Osteocyte (in vitro differentiated cells): ENCODE measurements at regions not wholly inside any gene's neighbourhood (a gene's known extent, or its start where the extent isn't known, plus 50 kb on each side); places are given as distances from the start of the nearest gene placed in this dataset.

Experiments
- DNase-seq: peaks from one replicate; pipeline ENCODE4 v3.0.0; 2021; ENCODE audit warnings: mixed read lengths; ENCODE audit not compliant: unreplicated experiment; ENCODE audit errors: extremely low spot score
- H3K27ac Mint-ChIP-seq: one replicate; pipeline ENCODE4 v1.8.0; 2021; ENCODE audit warnings: mild to moderate bottlenecking, mixed read lengths; ENCODE audit not compliant: unreplicated experiment
- H3K27me3 Mint-ChIP-seq: one replicate; pipeline ENCODE4 v1.8.0; 2021; ENCODE audit warnings: mixed read lengths; ENCODE audit not compliant: unreplicated experiment
- H3K36me3 Mint-ChIP-seq: one replicate; pipeline ENCODE4 v1.8.0; 2021; ENCODE audit warnings: mixed read lengths; ENCODE audit not compliant: unreplicated experiment
- H3K4me1 Mint-ChIP-seq: one replicate; pipeline ENCODE4 v1.8.0; 2021; ENCODE audit warnings: mixed read lengths; ENCODE audit not compliant: unreplicated experiment
- H3K4me3 Mint-ChIP-seq: one replicate; pipeline ENCODE4 v1.8.0; 2021; ENCODE audit warnings: mild to moderate bottlenecking, moderate library complexity, mixed read lengths; ENCODE audit not compliant: unreplicated experiment
- H3K9me3 Mint-ChIP-seq: one replicate; pipeline ENCODE4 v1.8.0; 2021; ENCODE audit warnings: mixed read lengths; ENCODE audit not compliant: unreplicated experiment
- CTCF ChIP-seq: fragments of 200-600 bp; sonication (generic); IDR thresholded peaks from 2 replicates; pipeline ENCODE4 v1.5.0; 2021; ENCODE audit warnings: antibody characterized with exemption, mild to moderate bottlenecking, moderate library complexity

- Mint-ChIP-seq H3K9me3 (no peaks in the 10 kb centered on the region), H3K36me3 (no peaks in the 10 kb centered on the region), H3K4me1 (peaks cover 35% of the 10 kb centered on the region), H3K4me3 (no peak overlapping the region), H3K27me3 (no peaks in the 10 kb centered on the region), H3K27ac (no peak overlapping the region)
- DNase-seq, result no peak
- no peak for TF ChIP-seq CTCF
Observed at GRCh38 chr2:217517402-217517801, 485.4 kb downstream of the TNS1 start.

GRCh38 chr2:217515615-217516309 is 487.0 kb downstream of the TNS1 start:
- no peak for TF ChIP-seq CTCF
- H3K9me3 Mint-ChIP-seq, result no peaks in the 10 kb centered on the region
- no peak for DNase-seq
- H3K36me3 Mint-ChIP-seq, result no peaks in the 10 kb centered on the region
- peaks cover 39% of the 10 kb centered on the region for H3K4me1 Mint-ChIP-seq
- no peak overlapping the region for H3K27ac Mint-ChIP-seq
- H3K27me3 Mint-ChIP-seq, result no peaks in the 10 kb centered on the region
- no peak overlapping the region for H3K4me3 Mint-ChIP-seq

GRCh38 chr2:217513258-217513657 is 489.5 kb downstream of the TNS1 start:
- DNase-seq, result no peak
- H3K27ac Mint-ChIP-seq, result peak overlapping the region; percentile 2
- H3K9me3 Mint-ChIP-seq, result no peaks in the 10 kb centered on the region
- H3K4me1 Mint-ChIP-seq, result peaks cover 43% of the 10 kb centered on the region
- TF ChIP-seq CTCF, result no peak
- H3K27me3 Mint-ChIP-seq, result no peaks in the 10 kb centered on the region
- no peaks in the 10 kb centered on the region for H3K36me3 Mint-ChIP-seq
- H3K4me3 Mint-ChIP-seq, result no peak overlapping the region

GRCh38 chr2:217512728-217513127 is 490.1 kb downstream of the TNS1 start:
- Mint-ChIP-seq H3K27me3 (no peaks in the 10 kb centered on the region), H3K27ac (no peak overlapping the region), H3K9me3 (no peaks in the 10 kb centered on the region), H3K4me1 (peaks cover 43% of the 10 kb centered on the region), H3K36me3 (no peaks in the 10 kb centered on the region), H3K4me3 (no peak overlapping the region)
- TF ChIP-seq CTCF, result no peak
- no peak for DNase-seq

- H3K4me1 Mint-ChIP-seq, result peaks cover 43% of the 10 kb centered on the region
- H3K27ac Mint-ChIP-seq, result no peak overlapping the region
- no peaks in the 10 kb centered on the region for H3K27me3 Mint-ChIP-seq
- no peak for DNase-seq
- no peaks in the 10 kb centered on the region for H3K36me3 Mint-ChIP-seq
- TF ChIP-seq CTCF, result no peak
- H3K9me3 Mint-ChIP-seq, result no peaks in the 10 kb centered on the region
- H3K4me3 Mint-ChIP-seq, result no peak overlapping the region
Observed at GRCh38 chr2:217512259-217512658, 490.5 kb downstream of the TNS1 start.
